Activated T-helper 2 cell treated with anti-CD3 and anti-CD28 coated beads, Interferon-gamma antibody, Interleukin-2, Interleukin-4, amounts not matched to agents 10 μg/mL and 5 μg/mL and 100 μg/mL, durations not matched to agents 14 hours and 24 hours and 36 hours (primary cell): ENCODE measurements at regions not wholly inside any gene's neighbourhood (a gene's known extent, or its start where the extent isn't known, plus 50 kb on each side); places are given as distances from the start of the nearest gene placed in this dataset.
"Not testable (repeated sequence)": the region's sequence is repeated elsewhere in the genome, so short reads cannot be mapped to it uniquely, and the experiment has no call there.

Experiments
- DNase-seq: peaks from one replicate; pipeline ENCODE4 v3.0.0; 2021; ENCODE audit warnings: low spot score
- H3K27ac Mint-ChIP-seq: one replicate; pipeline ENCODE4 v1.8.0; 2021; ENCODE audit warnings: mixed read lengths
- H3K27me3 Mint-ChIP-seq: one replicate; pipeline ENCODE4 v1.8.0; 2021; ENCODE audit warnings: low read depth, mixed read lengths
- H3K36me3 Mint-ChIP-seq: one replicate; pipeline ENCODE4 v1.8.0; 2021; ENCODE audit warnings: low read depth, mixed read lengths
- H3K4me1 Mint-ChIP-seq: one replicate; pipeline ENCODE4 v1.8.0; 2021; ENCODE audit warnings: low read depth, mixed read lengths
- H3K4me3 Mint-ChIP-seq: one replicate; pipeline ENCODE4 v1.8.0; 2021; ENCODE audit warnings: low read depth, mild to moderate bottlenecking, moderate library complexity, mixed read lengths
- H3K9me3 Mint-ChIP-seq: one replicate; pipeline ENCODE4 v1.8.0; 2021; ENCODE audit warnings: mixed read lengths
- intact Hi-C: fragments of 100-400 bp; cut with micrococcal nuclease; formaldehyde crosslinking; loops from one replicate; pipeline ENCODE4 v1.15.1; 2023

GRCh38 chr12:75954749-75955148 is 76.8 kb downstream of the PHLDA1 start:
- Mint-ChIP-seq H3K27me3 (no peaks in the 10 kb centered on the region), H3K4me3 (no peak overlapping the region), H3K9me3 (no peaks in the 10 kb centered on the region), H3K36me3 (no peaks in the 10 kb centered on the region), H3K27ac (no peak overlapping the region), H3K4me1 (peaks cover 30% of the 10 kb centered on the region)
- no peak for DNase-seq
- intact Hi-C loops, result loop anchor here (1.0 kb wide), 1 partner anchor 25 kb away; no protein-coding TSS in a partner anchor

- no peak for DNase-seq
- H3K27me3 Mint-ChIP-seq, result no peaks in the 10 kb centered on the region
- no peaks in the 10 kb centered on the region for H3K36me3 Mint-ChIP-seq
- intact Hi-C loops, result loop anchor here (1.0 kb wide), 1 partner anchor 25 kb away; no protein-coding TSS in a partner anchor
- no peak overlapping the region for H3K27ac Mint-ChIP-seq
- H3K4me1 Mint-ChIP-seq, result peaks cover 25% of the 10 kb centered on the region
- no peak overlapping the region for H3K4me3 Mint-ChIP-seq
- no peaks in the 10 kb centered on the region for H3K9me3 Mint-ChIP-seq
These were observed 77.5 kb downstream of the PHLDA1 start for GRCh38 chr12:75954041-75954440.

- Mint-ChIP-seq H3K27me3 (no peaks in the 10 kb centered on the region), H3K36me3 (no peaks in the 10 kb centered on the region), H3K9me3 (no peaks in the 10 kb centered on the region), H3K4me3 (no peak overlapping the region), H3K4me1 (peaks cover 20% of the 10 kb centered on the region), H3K27ac (no peak overlapping the region)
- intact Hi-C loops, result no loop called here
- no peak for DNase-seq
These were observed 78.2 kb downstream of the PHLDA1 start for GRCh38 chr12:75953312-75953906.

- Mint-ChIP-seq H3K9me3 (no peaks in the 10 kb centered on the region), H3K27ac (peak overlapping the region; percentile 4), H3K27me3 (no peaks in the 10 kb centered on the region), H3K36me3 (no peaks in the 10 kb centered on the region), H3K4me3 (no peak overlapping the region), H3K4me1 (peaks cover 25% of the 10 kb centered on the region)
- no peak for DNase-seq
- intact Hi-C loops, result no loop called here
These were observed 79.9 kb downstream of the PHLDA1 start for GRCh38 chr12:75951399-75952278.

- Mint-ChIP-seq H3K9me3 (no peaks in the 10 kb centered on the region), H3K4me3 (no peak overlapping the region), H3K36me3 (no peaks in the 10 kb centered on the region), H3K4me1 (peaks cover 38% of the 10 kb centered on the region), H3K27me3 (no peaks in the 10 kb centered on the region), H3K27ac (no peak overlapping the region)
- intact Hi-C loops, result no loop called here
- no peak for DNase-seq
These were observed 84.3 kb downstream of the PHLDA1 start for GRCh38 chr12:75947156-75947723.

GRCh38 chr12:75945581-75945980 is 86.0 kb downstream of the PHLDA1 start:
- Mint-ChIP-seq H3K27me3 (no peaks in the 10 kb centered on the region), H3K27ac (peak overlapping the region; percentile 97), H3K4me1 (peaks cover 30% of the 10 kb centered on the region), H3K4me3 (no peak overlapping the region), H3K36me3 (peaks cover 2% of the 10 kb centered on the region), H3K9me3 (no peaks in the 10 kb centered on the region)
- intact Hi-C loops, result loop anchor here (2.0 kb wide), 3 partner anchors 213 to 465 kb away; partner anchors contain the start of gene GLIPR1
- no peak for DNase-seq

GRCh38 chr12:75944905-75945432 is 86.6 kb downstream of the PHLDA1 start:
- Mint-ChIP-seq H3K4me1 (peaks cover 30% of the 10 kb centered on the region), H3K27ac (peak overlapping the region; percentile 97), H3K4me3 (peak overlapping the region; percentile 15), H3K36me3 (peaks cover 4% of the 10 kb centered on the region), H3K27me3 (no peaks in the 10 kb centered on the region), H3K9me3 (no peaks in the 10 kb centered on the region)
- no peak for DNase-seq
- intact Hi-C loops, result loop anchor here (1.0 to 2.0 kb wide), 11 partner anchors 11 to 614 kb away; partner anchors contain the start of genes GLIPR1, OSBPL8 and PHLDA1

- H3K9me3 Mint-ChIP-seq, result no peaks in the 10 kb centered on the region
- peak overlapping the region; percentile 52 for H3K4me3 Mint-ChIP-seq
- no peak for DNase-seq
- H3K4me1 Mint-ChIP-seq, result peaks cover 32% of the 10 kb centered on the region
- H3K27me3 Mint-ChIP-seq, result no peaks in the 10 kb centered on the region
- H3K36me3 Mint-ChIP-seq, result peaks cover 4% of the 10 kb centered on the region
- intact Hi-C loops, result loop anchor here (1.0 to 2.0 kb wide), 11 partner anchors 10 to 615 kb away; partner anchors contain the start of genes GLIPR1, OSBPL8 and PHLDA1
- peak overlapping the region; percentile 97 for H3K27ac Mint-ChIP-seq
These were observed 87.3 kb downstream of the PHLDA1 start for GRCh38 chr12:75944097-75944904.

GRCh38 chr12:75943730-75944096 is 87.9 kb downstream of the PHLDA1 start:
- peak overlapping the region; percentile 52 for H3K4me3 Mint-ChIP-seq
- intact Hi-C loops, result loop anchor here (1.0 to 2.0 kb wide), 11 partner anchors 9 to 616 kb away; partner anchors contain the start of genes GLIPR1, OSBPL8 and PHLDA1
- no peak for DNase-seq
- H3K27ac Mint-ChIP-seq, result peak overlapping the region; percentile 97
- no peaks in the 10 kb centered on the region for H3K27me3 Mint-ChIP-seq
- H3K4me1 Mint-ChIP-seq, result peaks cover 32% of the 10 kb centered on the region
- peaks cover 4% of the 10 kb centered on the region for H3K36me3 Mint-ChIP-seq
- H3K9me3 Mint-ChIP-seq, result no peaks in the 10 kb centered on the region

- peaks cover 24% of the 10 kb centered on the region for H3K4me1 Mint-ChIP-seq
- DNase-seq, intact Hi-C loops, H3K9me3 Mint-ChIP-seq, H3K27me3 Mint-ChIP-seq, H3K4me3 Mint-ChIP-seq, H3K36me3 Mint-ChIP-seq, H3K27ac Mint-ChIP-seq: not testable (repeated sequence)
These were observed 89.9 kb downstream of the PHLDA1 start for GRCh38 chr12:75941661-75942060.

- Mint-ChIP-seq H3K9me3 (no peaks in the 10 kb centered on the region), H3K27ac (no peak overlapping the region), H3K36me3 (peaks cover 4% of the 10 kb centered on the region), H3K27me3 (no peaks in the 10 kb centered on the region), H3K4me1 (peaks cover 14% of the 10 kb centered on the region), H3K4me3 (no peak overlapping the region)
- intact Hi-C loops, result loop anchor here (1.0 to 10.0 kb wide), 5 partner anchors 39 to 412 kb away; partner anchors contain the start of genes BBS10 and PHLDA1
- peak; percentile 20 for DNase-seq
These were observed 92.4 kb downstream of the PHLDA1 start for GRCh38 chr12:75939016-75939642.
